GM21515 (cell line): ENCODE measurements at regions not wholly inside any gene's neighbourhood (a gene's known extent, or its start where the extent isn't known, plus 50 kb on each side); places are given as distances from the start of the nearest gene placed in this dataset.
"Not testable (repeated sequence)": the region's sequence is repeated elsewhere in the genome, so short reads cannot be mapped to it uniquely, and the experiment has no call there.

ENCODE experiments used
- ATAC-seq: cut with Tn5 transposase; IDR thresholded peaks from one replicate; pipeline ENCODE4 v1.9.1; 2021; ENCODE audit not compliant: unreplicated experiment

GRCh38 chr6:14386263-14386662 lies 268.7 kb downstream of the CD83 start:
- no peak for ATAC-seq

- ATAC-seq = no peak
Observed at GRCh38 chr6:14386668-14387067, 269.1 kb downstream of the CD83 start.

- no peak for ATAC-seq
Observed at GRCh38 chr6:14388371-14388770, 270.8 kb downstream of the CD83 start.

GRCh38 chr6:14389776-14390175 lies 272.2 kb downstream of the CD83 start:
- not testable (repeated sequence) for ATAC-seq

- ATAC-seq = no peak
Observed at GRCh38 chr6:14390805-14391204, 273.2 kb downstream of the CD83 start.

GRCh38 chr6:14393910-14394309 lies 276.3 kb downstream of the CD83 start:
- no peak for ATAC-seq

GRCh38 chr6:14396392-14396791 lies 278.8 kb downstream of the CD83 start:
- ATAC-seq = no peak

GRCh38 chr6:14396826-14397517 lies 279.4 kb downstream of the CD83 start:
- no peak for ATAC-seq

GRCh38 chr6:14397518-14397901 lies 279.9 kb downstream of the CD83 start:
- no peak for ATAC-seq

GRCh38 chr6:14398953-14399352 lies 281.4 kb downstream of the CD83 start:
- no peak for ATAC-seq

GRCh38 chr6:14399635-14400034 lies 282.1 kb downstream of the CD83 start:
- no peak for ATAC-seq

GRCh38 chr6:14401246-14401645 lies 283.7 kb downstream of the CD83 start:
- no peak for ATAC-seq

GRCh38 chr6:14406614-14407331 lies 289.2 kb downstream of the CD83 start:
- ATAC-seq = no peak

- ATAC-seq = no peak
Observed at GRCh38 chr6:14408446-14408845, 290.9 kb downstream of the CD83 start.

GRCh38 chr6:14412026-14412425 lies 294.5 kb downstream of the CD83 start:
- ATAC-seq = no peak

- no peak for ATAC-seq
Observed at GRCh38 chr6:14415452-14415851, 297.9 kb downstream of the CD83 start.

- no peak for ATAC-seq
Observed at GRCh38 chr6:14417377-14417776, 299.8 kb downstream of the CD83 start.

- not testable (repeated sequence) for ATAC-seq
Observed at GRCh38 chr6:14419224-14419623, 301.7 kb downstream of the CD83 start.

- no peak for ATAC-seq
Observed at GRCh38 chr6:14422061-14422460, 304.5 kb downstream of the CD83 start.

- no peak for ATAC-seq
Observed at GRCh38 chr6:14422917-14423316, 305.3 kb downstream of the CD83 start.

- no peak for ATAC-seq
Observed at GRCh38 chr6:14423330-14423729, 305.8 kb downstream of the CD83 start.

- no peak for ATAC-seq
Observed at GRCh38 chr6:14423955-14424354, 306.4 kb downstream of the CD83 start.

- no peak for ATAC-seq
Observed at GRCh38 chr6:14425805-14426204, 308.2 kb downstream of the CD83 start.
